GM18951 (cell line): ENCODE measurements at regions not wholly inside any gene's neighbourhood (a gene's known extent, or its start where the extent isn't known, plus 50 kb on each side); places are given as distances from the start of the nearest gene placed in this dataset.

Source experiments
- POLR2A ChIP-seq: IDR thresholded peaks from 4 replicates; pipeline ENCODE4 v1.6.1; 2011; ENCODE audit warnings: mild to moderate bottlenecking; ENCODE audit not compliant: insufficient read length, insufficient read depth; ENCODE audit errors: extremely low read depth
- in situ Hi-C: fragments of 300-500 bp; cut with MboI; formaldehyde crosslinking; loops from one replicate; pipeline ENCODE4 v1.12.0; 2022; ENCODE audit warnings: low sequenced_read_pairs, mixed read lengths, inconsistent platforms; ENCODE audit not compliant: unreplicated experiment

GRCh38 chr14:73786636-73787485 lies 64.8 kb upstream of the PTGR2 start:
- in situ Hi-C loops, result no loop called here
- TF ChIP-seq POLR2A, result peak; percentile 70

- peak; percentile 41 for TF ChIP-seq POLR2A
- in situ Hi-C loops, result no loop called here
These were observed 65.6 kb upstream of the PTGR2 start for GRCh38 chr14:73785834-73786635.

- TF ChIP-seq POLR2A, result no peak
- in situ Hi-C loops, result no loop called here
These were observed 66.2 kb upstream of the PTGR2 start for GRCh38 chr14:73785336-73785833.

GRCh38 chr14:73784988-73785313 lies 66.7 kb upstream of the PTGR2 start:
- in situ Hi-C loops, result no loop called here
- TF ChIP-seq POLR2A, result no peak

- in situ Hi-C loops, result no loop called here
- TF ChIP-seq POLR2A, result no peak
These were observed 67.2 kb upstream of the PTGR2 start for GRCh38 chr14:73784181-73784987.

GRCh38 chr14:73783107-73783727 lies 68.4 kb upstream of the PTGR2 start:
- in situ Hi-C loops, result no loop called here
- no peak for TF ChIP-seq POLR2A

GRCh38 chr14:73782623-73783022 lies 68.4 kb upstream of the PNMA1 start:
- no peak for TF ChIP-seq POLR2A
- in situ Hi-C loops, result no loop called here

- TF ChIP-seq POLR2A, result no peak
- in situ Hi-C loops, result no loop called here
These were observed 66.7 kb upstream of the PNMA1 start for GRCh38 chr14:73780896-73781295.

- in situ Hi-C loops, result no loop called here
- no peak for TF ChIP-seq POLR2A
These were observed 66.2 kb upstream of the PNMA1 start for GRCh38 chr14:73780391-73780790.

- in situ Hi-C loops, result no loop called here
- no peak for TF ChIP-seq POLR2A
These were observed 64.6 kb upstream of the PNMA1 start for GRCh38 chr14:73778736-73779135.

- in situ Hi-C loops, result no loop called here
- TF ChIP-seq POLR2A, result no peak
These were observed 63.2 kb upstream of the PNMA1 start for GRCh38 chr14:73777420-73777819.

GRCh38 chr14:73776194-73776537 lies 62.0 kb upstream of the PNMA1 start:
- in situ Hi-C loops, result no loop called here
- TF ChIP-seq POLR2A, result no peak
